H9 (cell line): ENCODE measurements at regions not wholly inside any gene's neighbourhood (a gene's known extent, or its start where the extent isn't known, plus 50 kb on each side); places are given as distances from the start of the nearest gene placed in this dataset.

Source experiments
- DNase-seq: peaks from one replicate; pipeline ENCODE4 v3.0.0-alpha.2; 2017
- H2AFZ ChIP-seq: one replicate; pipeline ENCODE4 v1.6.1; 2013; ENCODE audit warnings: mild to moderate bottlenecking, low read length, control low read depth, moderate library complexity
- H2AK5ac ChIP-seq: 2 replicates; pipeline ENCODE4 v1.6.1; 2013; ENCODE audit warnings: low read length, control low read depth, mixed read lengths; ENCODE audit not compliant: insufficient read length
- H2BK120ac ChIP-seq: one replicate; pipeline ENCODE4 v1.6.1; 2013; ENCODE audit warnings: low read depth, mild to moderate bottlenecking, low read length, control low read depth, inconsistent platforms; ENCODE audit not compliant: poor library complexity, severe bottlenecking
- H2BK12ac ChIP-seq: 2 replicates; pipeline ENCODE4 v1.6.1; 2013; ENCODE audit warnings: low read length, control low read depth, mixed read lengths, low read depth; ENCODE audit not compliant: insufficient read length
- H2BK15ac ChIP-seq: 2 replicates; pipeline ENCODE4 v1.6.1; 2013; ENCODE audit warnings: low read depth, low read length, control low read depth
- H2BK20ac ChIP-seq: one replicate; pipeline ENCODE4 v1.6.1; 2013; ENCODE audit warnings: low read depth, mild to moderate bottlenecking, low read length, control low read depth, inconsistent platforms; ENCODE audit not compliant: poor library complexity, severe bottlenecking
- H2BK5ac ChIP-seq: 2 replicates; pipeline ENCODE4 v1.6.1; 2013; ENCODE audit warnings: low read length, control low read depth, mixed read lengths; ENCODE audit not compliant: insufficient read length
- H3K14ac ChIP-seq: 2 replicates; pipeline ENCODE4 v1.6.1; 2013; ENCODE audit warnings: low read length, control low read depth; ENCODE audit not compliant: insufficient read depth
- H3K18ac ChIP-seq: 2 replicates; pipeline ENCODE4 v1.6.1; 2013; ENCODE audit warnings: low read depth, mild to moderate bottlenecking, mixed read lengths, low read length, control low read depth; ENCODE audit not compliant: insufficient read length
- H3K23ac ChIP-seq: 2 replicates; pipeline ENCODE4 v1.6.1; 2013; ENCODE audit warnings: low read length, control low read depth, mixed read lengths, low read depth; ENCODE audit not compliant: insufficient read length
- H3K23me2 ChIP-seq: 2 replicates; pipeline ENCODE4 v1.6.1; 2013; ENCODE audit warnings: low read depth, mild to moderate bottlenecking, mixed read lengths, low read length, control low read depth; ENCODE audit not compliant: insufficient read length, poor library complexity, severe bottlenecking
- H3K27ac ChIP-seq: 2 replicates; pipeline ENCODE4 v1.5.1; 2013; ENCODE audit warnings: low read length, control low read depth, mixed read lengths, low read depth; ENCODE audit not compliant: insufficient read length
- H3K27me3 ChIP-seq: 2 replicates; pipeline ENCODE4 v1.6.1; 2013; ENCODE audit warnings: low read length, control low read depth, inconsistent platforms; ENCODE audit not compliant: insufficient read depth
- H3K4ac ChIP-seq: 2 replicates; pipeline ENCODE4 v1.6.1; 2013; ENCODE audit warnings: low read depth, mild to moderate bottlenecking, control low read depth, inconsistent platforms, low read length, moderate library complexity
- H3K4me1 ChIP-seq: 2 replicates; pipeline ENCODE4 v1.6.1; 2013; ENCODE audit warnings: low read length, control low read depth, inconsistent platforms; ENCODE audit not compliant: insufficient read depth
- H3K4me2 ChIP-seq: 2 replicates; pipeline ENCODE4 v1.6.1; 2013; ENCODE audit warnings: low read length, control low read depth, mixed read lengths; ENCODE audit not compliant: insufficient read length, insufficient read depth
- H3K56ac ChIP-seq: 2 replicates; pipeline ENCODE4 v1.6.1; 2013; ENCODE audit warnings: low read depth, mild to moderate bottlenecking, mixed read lengths, low read length, control low read depth; ENCODE audit not compliant: insufficient read length
- H3K79me1 ChIP-seq: 2 replicates; pipeline ENCODE4 v1.6.1; 2013; ENCODE audit warnings: low read depth, mild to moderate bottlenecking, moderate library complexity, low read length, control low read depth, inconsistent platforms; ENCODE audit not compliant: insufficient read depth, poor library complexity, severe bottlenecking
- H3K79me2 ChIP-seq: 2 replicates; pipeline ENCODE4 v1.6.1; 2013; ENCODE audit warnings: low read length, control low read depth, inconsistent platforms; ENCODE audit not compliant: insufficient read depth
- H3K9ac ChIP-seq: 2 replicates; pipeline ENCODE4 v1.6.1; 2013; ENCODE audit warnings: low read length, control low read depth, mixed read lengths; ENCODE audit not compliant: insufficient read length; ENCODE audit errors: extremely low read depth
- H3K9me3 ChIP-seq: one replicate; pipeline ENCODE4 v1.6.1; 2013; ENCODE audit warnings: low read depth, low read length, inconsistent platforms; ENCODE audit not compliant: control insufficient read depth
- H3T11ph ChIP-seq: one replicate; pipeline ENCODE4 v1.6.1; 2013; ENCODE audit warnings: mild to moderate bottlenecking, low read length, control low read depth, inconsistent platforms
- H4K20me1 ChIP-seq: one replicate; pipeline ENCODE4 v1.6.1; 2013; ENCODE audit not compliant: control insufficient read depth, insufficient read length, insufficient read depth
- H4K5ac ChIP-seq: 2 replicates; pipeline ENCODE4 v1.6.1; 2013; ENCODE audit warnings: low read depth, mild to moderate bottlenecking, mixed read lengths, low read length, control low read depth; ENCODE audit not compliant: insufficient read length
- H4K8ac ChIP-seq: replicated peaks from 2 replicates; pipeline ENCODE4 v1.6.1; 2013; ENCODE audit warnings: low read length, control low read depth, mixed read lengths, low read depth; ENCODE audit not compliant: insufficient read length
- H4K91ac ChIP-seq: 2 replicates; pipeline ENCODE4 v1.6.1; 2013; ENCODE audit warnings: low read depth, mild to moderate bottlenecking, moderate library complexity, mixed read lengths, low read length, control low read depth; ENCODE audit not compliant: insufficient read length
- H3K27ac Mint-ChIP-seq, 3 experiments: 2 replicates in 2 of 3; 3 replicates in 1 of 3; pipeline ENCODE4 v1.8.0; 2020 to 2021; ENCODE audit warnings: mixed read lengths in 3 of 3, mild to moderate bottlenecking in 1 of 3, moderate library complexity in 1 of 3
- H3K27me3 Mint-ChIP-seq: 2 replicates; pipeline ENCODE4 v1.8.0; 2021; ENCODE audit warnings: low read depth, mild to moderate bottlenecking, moderate library complexity, mixed read lengths
- H3K36me3 Mint-ChIP-seq, 3 experiments: 2 replicates in 2 of 3; 3 replicates in 1 of 3; pipeline ENCODE4 v1.8.0; 2020 to 2021; ENCODE audit warnings: low read depth in 3 of 3, mixed read lengths in 3 of 3; ENCODE audit not compliant: insufficient read depth in 1 of 3
- H3K4me1 Mint-ChIP-seq, 2 experiments: 2 replicates each; pipeline ENCODE4 v1.8.0; 2020; ENCODE audit warnings: mixed read lengths in 2 of 2
- H3K4me3 Mint-ChIP-seq, 2 experiments: 2 replicates in 1 of 2; 3 replicates in 1 of 2; pipeline ENCODE4 v1.8.0; 2020 to 2021; ENCODE audit warnings: mild to moderate bottlenecking in 2 of 2, mixed read lengths in 2 of 2, moderate library complexity in 1 of 2
- H3K9me3 Mint-ChIP-seq, 2 experiments: 2 replicates in 1 of 2; 3 replicates in 1 of 2; pipeline ENCODE4 v1.8.0; 2020; ENCODE audit warnings: mild to moderate bottlenecking in 2 of 2, mixed read lengths in 2 of 2, moderate library complexity in 1 of 2
- CTCF ChIP-seq: fragments of 200-600 bp; sonication (generic); conservative IDR thresholded peaks from 3 replicates; pipeline ENCODE4 v1.8.0; 2021; ENCODE audit warnings: antibody characterized with exemption, mild to moderate bottlenecking
- WGBS: extraction: QIAGEN DNeasy Blood & Tissue Kit; methylation state at CpG from one replicate; pipeline ENCODE4 v1.1.7; 2013; ENCODE audit warnings: missing lambda C conversion rate, low lambda C conversion rate, mixed read lengths; ENCODE audit not compliant: insufficient read length; ENCODE audit errors: extremely low coverage; 5-methylcytosine and 5-hydroxymethylcytosine counted together

- Mint-ChIP-seq H3K4me1 (no peaks in the 10 kb centered on the region; a peak in 1 of 4 replicates), H3K36me3 (no peaks in the 10 kb centered on the region), H3K27me3 (no peaks in the 10 kb centered on the region; the same call in 1 of the 2 replicates), H3K9me3 (peaks cover 0 to 2% of the 10 kb centered on the region in 2 experiments; a peak in 2 of 5 replicates), H3K4me3 (no peak overlapping the region), H3K27ac (0 out of 7 replicates have a peak overlapping the region, but pooled peaks of 1 of the 3 experiments have one; percentile 12)
- H4K8ac ChIP-seq: no peak overlapping the region
- H4K5ac ChIP-seq: no peak overlapping the region
- H3K9ac ChIP-seq: no peak overlapping the region
- H3K27ac ChIP-seq: no peak overlapping the region
- no peaks in the 10 kb centered on the region for H3K79me2 ChIP-seq
- no peaks in the 10 kb centered on the region for H3K4me1 ChIP-seq
- H4K91ac ChIP-seq: no peak overlapping the region
- no peak overlapping the region for H2AFZ ChIP-seq
- TF ChIP-seq CTCF: no peak
- H4K20me1 ChIP-seq: no peaks in the 10 kb centered on the region
- WGBS: no CpG with 5 or more reads among the region's 4 CpGs
- no peak overlapping the region for H3K14ac ChIP-seq
- no peak overlapping the region for H3K23ac ChIP-seq
- no peak overlapping the region for H3K4ac ChIP-seq
- no peak overlapping the region for H3K56ac ChIP-seq
- no peak overlapping the region for H3K4me2 ChIP-seq
- no peak overlapping the region for H3T11ph ChIP-seq
- no peak for DNase-seq
- H2BK20ac ChIP-seq: no peak overlapping the region
- H2BK5ac ChIP-seq: no peak overlapping the region
- no peaks in the 10 kb centered on the region for H3K79me1 ChIP-seq
- H3K27me3 ChIP-seq: no peaks in the 10 kb centered on the region
- no peaks in the 10 kb centered on the region for H3K9me3 ChIP-seq
- H2BK120ac ChIP-seq: no peak overlapping the region
- no peak overlapping the region for H2BK15ac ChIP-seq
- no peak overlapping the region for H2AK5ac ChIP-seq
- no peak overlapping the region for H2BK12ac ChIP-seq
- no peak overlapping the region for H3K18ac ChIP-seq
- H3K23me2 ChIP-seq: no peaks in the 10 kb centered on the region
These were observed 57.3 kb upstream of the MBOAT2 start for GRCh38 chr2:9060819-9061218.
